Head of caudate nucleus (tissue), 42 donors: ENCODE measurements at regions not wholly inside any gene's neighbourhood (a gene's known extent, or its start where the extent isn't known, plus 50 kb on each side); places are given as distances from the start of the nearest gene placed in this dataset.

Experiments used
- DNase-seq, 42 donors: peaks; one replicate each; pipeline versions ENCODE4 v3.0.0 to v3.0.0-alpha.2; 2020 to 2021; ENCODE audit warnings: mixed read lengths in 7 of 42
- intact Hi-C: fragments of 100-400 bp; cut with DNase I; formaldehyde crosslinking; loops from one replicate; pipeline ENCODE4 v1.15.0; 2022

DNA sequence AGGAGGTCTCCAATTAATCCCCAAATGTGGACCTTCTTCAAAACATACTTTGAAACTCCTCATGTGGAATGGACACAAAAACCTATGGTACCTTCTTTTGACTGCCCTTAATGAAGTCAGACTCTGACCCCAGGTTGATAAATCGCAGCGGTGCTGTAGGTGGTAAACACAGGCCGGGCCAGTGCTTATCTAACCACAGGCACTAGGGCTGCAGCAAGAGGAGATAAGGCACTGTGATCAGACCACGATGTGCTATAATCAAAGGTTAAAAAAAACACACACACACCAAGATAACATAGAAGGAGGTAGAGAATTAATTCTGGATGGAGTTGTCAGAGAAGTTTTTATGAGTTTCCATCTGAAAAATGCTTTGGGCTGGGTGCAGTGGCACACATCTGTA is 52.3 kb upstream of the SIPA1L2 start:
- intact Hi-C loops: no loop called here
- DNase-seq: no peak

DNA sequence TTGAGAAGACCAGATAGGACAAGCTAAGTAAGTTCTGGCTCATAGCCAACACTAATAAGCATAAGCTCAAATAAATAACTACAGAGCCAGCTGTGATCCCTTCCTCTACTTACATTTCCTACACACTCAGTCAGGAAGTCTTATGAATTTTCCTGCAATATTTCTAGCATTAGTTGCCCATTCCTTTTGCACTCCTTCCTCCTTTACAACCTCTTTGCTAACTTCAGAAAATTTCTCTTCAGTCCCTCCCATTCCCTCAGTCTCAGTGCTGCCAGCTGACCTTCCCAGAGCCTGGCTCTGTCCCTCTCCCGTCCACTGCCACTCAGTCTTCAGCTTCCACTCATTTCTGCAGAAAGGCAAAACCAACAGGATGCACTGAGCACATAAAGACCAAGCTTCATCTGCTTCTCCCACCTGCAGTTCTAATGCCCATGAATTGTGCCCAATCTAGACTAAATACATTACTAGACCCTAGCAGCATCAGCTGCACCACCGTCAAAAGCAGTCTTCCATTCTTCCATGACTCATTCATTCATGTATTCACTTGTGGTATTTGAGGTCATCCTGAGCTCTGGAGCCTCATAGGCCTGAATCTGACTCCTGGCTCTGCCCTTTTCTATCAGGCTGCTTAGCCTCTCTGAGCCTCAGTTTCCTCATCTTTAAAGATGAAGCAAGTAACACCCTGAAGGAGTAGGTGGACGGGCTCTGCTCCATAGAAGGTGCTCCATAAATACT is 54.6 kb upstream of the SIPA1L2 start:
- intact Hi-C loops: no loop called here
- DNase-seq: no peak

DNA sequence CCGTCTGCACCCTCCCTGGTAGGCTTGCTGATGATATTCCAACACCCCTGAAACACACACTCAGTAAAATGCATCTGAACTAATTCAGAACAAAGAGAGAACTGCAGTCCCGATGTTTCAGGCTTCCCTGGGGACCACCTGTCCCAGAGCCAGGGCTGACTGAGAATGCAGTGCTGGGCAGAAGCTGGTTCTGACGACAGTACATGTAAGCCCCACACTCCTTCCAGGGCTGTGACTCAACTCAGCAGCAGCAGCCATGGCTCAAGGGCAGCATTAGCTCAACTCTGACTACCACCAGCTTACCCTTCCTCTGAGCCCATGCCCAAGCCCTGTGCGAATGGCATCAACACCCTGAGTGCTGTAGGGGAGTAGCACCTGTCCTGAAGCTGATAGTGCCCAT is 56.4 kb upstream of the SIPA1L2 start:
- DNase-seq: peak in 1 of 42 donors; percentile 37
- intact Hi-C loops: no loop called here

DNA sequence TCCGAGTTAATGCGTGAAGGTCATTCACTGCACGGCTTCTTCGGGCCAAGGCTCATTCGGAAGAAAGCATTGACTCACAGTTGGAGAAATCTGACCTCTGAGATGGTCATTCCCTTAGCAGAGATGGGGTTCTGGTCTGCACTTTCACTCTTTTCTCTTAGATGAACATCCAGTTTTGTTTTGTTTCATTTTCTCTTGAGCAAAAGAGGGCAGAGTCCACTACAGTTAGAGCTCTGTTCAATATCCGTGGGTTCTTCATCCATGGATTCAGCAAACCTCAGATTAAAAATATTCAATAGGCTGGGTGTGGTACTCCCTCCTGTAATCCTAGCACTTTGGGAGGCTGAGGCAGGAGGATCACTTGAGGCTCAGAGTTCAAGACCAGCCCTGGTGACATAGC is 57.4 kb upstream of the SIPA1L2 start:
- intact Hi-C loops: no loop called here
- no peak for DNase-seq

DNA sequence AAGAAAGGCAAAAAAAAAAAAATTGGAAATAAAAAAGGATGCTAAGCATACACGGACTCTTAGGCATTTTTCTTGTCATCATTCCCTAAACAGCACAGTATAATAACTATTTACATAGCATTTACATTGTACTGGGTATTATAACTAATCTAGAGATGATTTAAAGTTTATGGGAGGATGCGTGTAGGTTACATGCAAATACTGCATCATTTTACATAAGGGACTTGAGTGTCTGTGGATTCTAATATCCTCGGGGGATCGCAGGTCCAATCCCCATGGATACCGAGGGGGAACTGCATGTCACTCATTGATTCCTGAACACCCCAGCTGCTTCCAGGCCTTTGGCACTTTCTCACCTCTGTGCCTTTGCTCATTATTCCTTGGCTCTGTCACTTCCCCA is 57.8 kb upstream of the SIPA1L2 start:
- DNase-seq: no peak
- intact Hi-C loops: no loop called here

DNA sequence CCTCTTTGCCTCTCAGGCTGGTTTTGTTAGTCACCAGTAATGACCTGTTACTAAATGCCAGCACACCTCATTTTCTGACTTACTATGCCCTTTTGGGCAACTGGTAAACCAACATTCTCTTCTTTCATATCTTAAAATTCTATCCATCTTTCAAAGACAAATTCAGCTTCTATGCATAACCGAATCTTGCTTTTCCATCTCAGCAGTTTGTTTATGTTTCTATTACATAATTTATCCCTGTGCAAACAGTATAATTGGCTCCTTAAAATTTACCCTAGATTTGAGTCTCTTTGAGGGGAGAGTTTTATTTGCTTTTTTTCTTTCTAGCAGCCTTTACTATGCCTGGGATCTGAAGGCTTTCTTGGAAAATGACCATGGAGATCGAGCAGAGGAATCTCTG is 58.5 kb upstream of the SIPA1L2 start:
- DNase-seq: no peak
- intact Hi-C loops: no loop called here

DNA sequence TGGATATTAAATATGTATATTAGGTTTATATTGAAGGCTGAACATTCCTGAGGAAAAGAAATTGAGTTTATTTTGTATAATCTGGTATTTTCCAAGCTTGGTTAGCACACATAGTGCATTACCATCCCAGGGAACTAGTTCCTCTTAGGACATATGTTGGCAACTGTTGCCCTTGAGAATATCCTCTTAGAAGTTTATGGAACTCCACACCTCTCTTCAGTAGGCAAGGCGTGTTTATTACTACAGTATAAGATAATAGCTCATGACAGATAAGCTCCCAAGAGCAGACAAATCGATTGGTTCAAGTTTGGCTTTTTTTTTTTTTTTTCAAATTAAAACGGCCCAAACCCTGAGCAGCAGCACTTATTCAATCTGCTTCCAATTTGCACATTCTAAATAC is 59.8 kb upstream of the SIPA1L2 start:
- intact Hi-C loops: no loop called here
- DNase-seq: no peak

DNA sequence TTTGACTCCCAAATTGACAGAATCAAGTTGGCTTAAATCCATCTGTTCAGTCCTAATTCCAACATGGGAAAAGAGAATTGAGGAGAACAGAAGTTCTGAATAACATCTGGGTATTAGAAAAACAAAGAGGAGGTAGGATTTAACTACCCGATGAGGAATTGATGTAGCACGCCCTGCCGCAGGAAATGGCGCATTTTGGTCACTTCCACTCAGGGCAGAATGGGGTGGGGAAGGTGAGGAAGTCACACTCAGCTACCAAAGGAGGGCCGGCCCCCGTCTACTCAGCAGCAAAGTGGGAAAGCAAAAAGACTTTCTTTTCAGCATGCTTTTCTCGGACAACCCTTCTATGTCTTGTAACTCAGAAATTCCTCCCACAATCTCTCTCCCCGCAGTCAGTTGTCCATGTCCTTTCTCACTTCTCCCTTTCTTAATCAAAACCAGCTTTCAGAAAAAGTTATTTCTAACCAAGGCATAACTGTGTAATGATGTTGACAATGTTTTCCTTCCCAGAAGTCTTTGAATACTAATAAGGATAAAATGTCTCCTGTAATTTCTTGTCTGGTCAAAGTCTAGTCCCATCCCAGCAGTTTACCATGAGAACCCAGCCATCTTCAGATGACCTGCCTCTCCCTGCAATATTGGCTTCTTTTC is 60.5 kb upstream of the SIPA1L2 start:
- intact Hi-C loops: no loop called here
- DNase-seq: no peak

DNA sequence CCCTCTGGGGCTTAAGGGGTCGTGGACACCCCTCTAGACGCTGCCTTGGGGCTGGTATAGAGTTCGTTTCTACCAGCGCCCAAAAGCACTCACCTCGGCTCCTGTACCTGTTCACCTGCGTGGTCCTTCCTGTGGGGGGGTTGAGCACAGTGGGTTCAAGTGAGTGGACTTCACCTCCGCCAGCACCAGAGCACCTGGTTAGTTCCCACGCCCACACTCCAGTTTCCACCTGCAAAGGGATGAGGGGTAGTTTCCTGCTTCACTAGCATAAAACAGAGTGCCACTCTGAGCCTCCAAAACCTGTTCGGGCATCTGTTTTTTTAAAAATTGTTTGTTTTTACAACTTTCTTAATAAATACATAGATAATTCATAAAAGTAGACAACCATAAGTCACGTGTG is 64.5 kb upstream of the SIPA1L2 start:
- intact Hi-C loops: no loop called here
- no peak for DNase-seq

DNA sequence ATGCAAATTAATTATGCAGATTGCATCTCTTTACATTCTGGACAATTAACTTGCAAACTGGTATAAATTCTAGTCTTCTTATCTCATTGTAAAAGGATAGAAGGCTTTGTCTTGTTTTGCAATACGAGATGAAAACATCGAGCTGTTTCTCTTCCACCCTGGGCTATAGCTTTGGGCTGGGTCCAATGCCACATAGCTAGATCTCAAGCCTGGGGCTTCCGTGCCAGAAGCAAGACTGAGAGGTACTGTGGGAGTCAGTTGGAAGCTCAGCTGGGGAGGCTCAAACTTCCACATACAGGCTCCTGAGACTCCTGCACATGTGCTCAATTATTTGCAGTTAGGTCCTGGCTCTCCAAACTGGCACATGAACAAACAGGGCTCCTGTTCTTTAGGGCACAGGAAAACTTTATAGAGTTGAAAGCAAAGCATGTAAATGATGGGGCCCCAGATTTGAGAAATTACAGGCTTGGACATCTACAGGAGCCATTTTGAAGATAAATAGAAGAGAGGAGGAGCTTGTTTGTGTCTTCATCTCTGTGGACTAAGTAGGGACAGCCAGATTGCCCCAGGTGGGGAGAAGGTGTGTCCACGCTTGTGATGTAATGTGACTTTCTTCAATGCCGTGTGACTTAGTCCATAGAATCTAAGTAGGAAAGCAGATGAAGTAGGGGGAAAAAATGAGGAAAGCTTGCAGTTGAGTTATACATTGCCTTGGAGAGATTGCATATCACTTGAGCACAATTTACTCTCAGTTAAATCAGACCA is 65.9 kb upstream of the SIPA1L2 start:
- intact Hi-C loops: no loop called here
- no peak for DNase-seq

DNA sequence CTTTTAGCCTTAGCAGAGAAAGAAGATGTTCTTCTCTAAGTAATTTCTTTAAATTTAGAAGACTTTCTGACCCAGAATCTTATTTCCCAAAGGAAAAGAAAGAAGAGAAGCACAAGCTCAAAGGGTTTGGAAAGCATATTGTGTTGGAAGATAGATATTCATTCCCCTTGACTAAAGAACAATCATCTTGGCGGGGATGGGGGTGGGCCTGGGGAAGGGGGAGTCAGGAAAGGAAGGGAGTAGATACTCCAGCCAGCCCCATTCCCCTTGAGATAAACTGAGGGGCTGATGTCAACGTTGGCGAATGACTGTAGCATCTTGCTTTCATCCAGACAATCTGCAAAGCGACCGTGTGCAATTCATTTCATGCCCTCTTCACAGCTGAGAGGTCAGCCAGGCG is 66.5 kb upstream of the SIPA1L2 start:
- intact Hi-C loops: no loop called here
- DNase-seq: no peak

DNA sequence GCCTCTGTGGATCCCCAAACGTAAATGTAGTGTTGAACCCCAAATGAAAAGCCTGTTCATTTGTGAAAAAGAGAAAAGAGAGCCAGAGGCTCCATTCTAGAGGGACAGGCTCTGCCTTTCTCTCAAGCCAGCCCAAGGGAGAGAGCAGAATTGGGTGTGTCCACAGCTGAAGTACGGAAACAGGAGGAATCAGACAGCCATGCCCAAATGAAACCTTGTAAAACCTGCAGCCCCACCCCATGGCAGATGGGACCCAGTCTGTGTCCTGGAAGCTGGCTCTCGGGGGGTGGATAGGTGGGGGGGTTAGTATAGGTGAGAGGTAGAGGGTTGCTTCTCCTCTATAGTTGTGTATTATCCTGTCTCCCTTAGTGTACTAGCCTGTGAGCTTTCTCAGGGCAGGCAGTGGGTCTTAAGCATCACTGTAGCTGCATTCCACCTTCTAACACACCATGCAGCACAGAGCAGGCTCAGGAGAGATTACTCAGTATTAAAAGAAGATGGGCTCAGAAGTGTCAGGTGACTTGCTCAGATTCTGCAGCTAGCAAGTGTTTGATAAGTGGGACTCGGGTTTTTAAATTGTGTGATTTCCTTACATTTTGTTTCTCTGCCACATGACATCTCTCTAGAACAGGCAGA is 67.4 kb upstream of the SIPA1L2 start:
- intact Hi-C loops: no loop called here
- no peak for DNase-seq

DNA sequence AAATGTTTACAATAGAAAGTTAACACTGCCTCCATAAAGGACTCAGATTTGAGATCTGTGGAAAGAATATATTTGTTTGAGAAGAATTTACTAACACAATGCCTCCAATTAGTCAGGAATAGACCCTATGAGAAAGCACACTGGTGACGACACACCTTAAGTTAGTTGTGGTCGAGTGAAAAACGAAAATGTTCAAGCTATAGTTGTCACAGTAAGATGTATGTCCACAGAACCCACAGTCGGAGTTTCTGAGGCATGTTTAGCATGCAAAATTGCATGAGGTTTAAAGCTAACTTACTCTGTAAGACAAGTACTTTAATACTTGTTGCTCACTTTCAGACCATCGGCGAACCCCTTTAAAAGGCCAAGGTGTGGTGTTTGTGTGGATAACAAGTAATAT is 69.9 kb upstream of the SIPA1L2 start:
- no peak for DNase-seq
- intact Hi-C loops: no loop called here

DNA sequence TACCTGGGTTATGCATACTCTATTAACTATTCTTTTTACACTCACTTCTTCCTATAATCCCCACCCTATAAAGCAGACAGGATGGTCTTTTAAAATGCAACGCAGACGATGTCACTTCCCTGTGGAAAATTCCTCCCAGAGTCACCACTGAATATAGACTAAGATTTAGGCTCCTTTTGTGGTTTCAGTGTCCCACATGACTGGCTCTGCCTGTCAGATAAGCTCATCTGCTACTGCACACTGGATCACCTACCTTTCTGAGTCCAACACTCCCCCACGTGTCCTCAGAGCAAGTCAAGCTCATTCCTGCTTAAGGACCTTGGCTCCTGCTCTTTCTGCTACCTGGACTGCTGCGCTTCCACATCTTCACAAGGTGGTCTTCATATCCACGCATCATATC is 73.0 kb upstream of the SIPA1L2 start:
- intact Hi-C loops: no loop called here
- no peak for DNase-seq

DNA sequence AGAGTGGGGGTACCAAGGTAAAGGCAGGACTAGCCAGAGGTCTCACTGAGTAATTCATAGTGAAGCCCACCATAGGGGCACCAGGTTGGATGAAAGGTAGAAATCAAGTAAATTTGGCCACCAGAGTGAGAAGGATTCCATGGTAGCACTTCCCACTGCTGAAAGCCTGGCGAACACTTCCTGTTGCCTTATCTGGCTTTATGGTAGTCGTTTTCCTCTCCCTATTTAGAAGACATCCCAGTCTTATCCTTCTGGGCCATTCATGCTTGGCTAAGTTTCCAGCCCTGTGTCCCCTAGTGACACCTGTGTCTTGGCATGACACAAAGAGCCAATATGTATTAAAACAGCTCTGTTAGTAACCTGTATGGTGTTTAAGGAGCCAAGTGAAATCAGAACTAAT is 74.3 kb upstream of the SIPA1L2 start:
- intact Hi-C loops: no loop called here
- DNase-seq: peak in 3 of 42 donors; percentile 5 to 45 (median 10)

DNA sequence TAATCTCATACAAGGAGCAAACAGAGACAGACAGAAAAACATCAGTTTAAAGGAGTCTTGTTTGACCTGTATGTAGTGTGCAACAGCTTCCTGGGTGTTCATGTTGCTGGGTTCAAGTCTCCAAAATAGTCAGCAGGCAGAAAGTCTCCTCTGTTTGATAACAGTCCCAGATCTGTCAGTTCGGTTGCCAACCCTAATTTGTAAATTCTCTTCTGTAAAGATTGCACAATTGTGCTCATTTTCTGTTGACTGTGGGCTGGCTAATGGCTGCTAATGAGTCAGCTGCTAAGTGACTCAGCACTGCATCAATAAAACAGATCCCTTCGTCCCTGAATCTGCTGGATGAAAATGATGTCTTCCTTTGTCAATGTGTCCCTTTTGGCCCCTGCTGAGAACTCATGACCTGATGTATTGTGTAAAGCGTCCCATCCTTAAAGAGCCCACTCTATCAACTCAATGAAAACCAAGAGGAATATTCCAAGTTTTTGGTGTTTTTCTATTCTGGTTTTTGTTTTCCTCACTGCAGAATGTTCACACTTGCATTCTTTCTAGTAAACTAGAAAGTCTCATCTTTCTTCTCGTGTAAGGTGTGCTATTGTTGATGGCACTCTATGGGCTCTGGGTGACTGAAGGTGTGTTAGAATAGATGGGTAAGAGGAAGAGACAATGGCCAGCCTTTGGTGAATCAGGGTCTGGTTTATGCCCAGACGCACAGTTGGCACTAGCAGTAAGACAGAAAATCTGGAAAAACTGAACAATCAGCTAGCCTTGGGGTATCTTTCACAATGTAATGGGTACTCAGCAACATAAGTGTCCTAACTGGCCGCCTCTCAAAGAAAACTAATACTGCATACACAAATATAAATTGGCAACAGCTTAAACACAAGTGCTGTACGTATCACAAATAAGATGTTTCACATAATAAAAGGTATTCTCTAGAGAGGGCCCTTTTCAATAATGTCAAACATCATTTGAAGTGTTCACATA is 75.1 kb upstream of the SIPA1L2 start:
- peak in 40 of 42 donors; percentile 8 to 92 (median 59) for DNase-seq
- intact Hi-C loops: no loop called here

DNA sequence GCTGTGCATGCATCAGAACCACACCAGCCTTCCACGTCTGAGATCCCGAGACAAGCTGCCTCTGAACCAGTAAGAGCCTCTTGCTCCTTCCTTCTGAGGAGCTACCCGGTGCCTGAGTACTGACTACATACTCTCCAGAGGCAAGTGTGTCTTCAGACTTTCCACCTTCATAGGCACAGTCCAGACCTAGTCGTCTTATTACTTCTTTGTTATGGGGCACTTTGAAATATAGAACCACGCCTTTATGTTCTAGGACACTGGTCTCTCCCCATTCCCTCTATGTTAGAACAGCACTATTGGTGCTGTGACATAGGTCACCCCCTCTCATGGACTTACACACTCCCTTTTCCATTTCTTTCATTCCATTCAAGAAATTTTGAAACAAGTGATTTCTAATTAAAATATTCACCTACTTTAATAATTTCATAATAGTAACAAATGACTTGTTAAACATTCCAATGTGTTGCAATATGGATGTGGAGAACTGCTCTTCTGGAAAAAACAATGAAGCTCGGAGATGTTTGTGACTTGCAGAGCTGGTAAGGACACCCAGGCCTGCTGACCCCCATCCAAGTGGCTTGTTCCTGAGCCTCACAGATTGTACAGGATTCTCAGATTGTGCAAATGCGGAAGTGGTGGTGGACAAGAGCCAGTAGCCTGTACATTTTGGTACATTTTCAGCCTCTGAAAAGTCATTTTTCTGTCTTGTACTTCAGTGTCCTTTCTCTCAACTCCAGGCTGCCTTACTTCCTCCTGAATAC is 76.1 kb upstream of the SIPA1L2 start:
- peak in 2 of 42 donors; percentile 4 to 47 for DNase-seq
- intact Hi-C loops: no loop called here

DNA sequence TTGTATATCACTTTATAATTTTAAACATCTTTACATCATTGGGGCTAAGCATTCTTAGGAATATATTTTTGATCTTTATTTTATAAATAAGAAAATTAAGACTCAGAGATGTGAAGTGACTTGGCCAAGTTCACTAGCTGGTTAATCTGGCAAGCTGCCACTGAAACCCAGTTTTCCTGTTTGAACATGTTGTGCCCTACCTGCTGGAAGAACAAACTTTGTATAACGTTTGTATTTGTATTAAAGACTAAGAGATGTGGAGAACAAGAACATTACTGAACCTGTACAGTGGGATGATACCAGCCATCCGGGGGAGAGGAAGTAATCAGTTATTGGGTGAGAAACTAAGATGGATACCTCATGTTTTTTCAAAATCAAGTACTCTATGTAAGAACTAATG is 77.2 kb upstream of the SIPA1L2 start:
- no peak for DNase-seq
- intact Hi-C loops: no loop called here
